ENCODE measurements at regions not wholly inside any gene's neighbourhood (a gene's known extent, or its start where the extent isn't known, plus 50 kb on each side); places are given as distances from the start of the nearest gene placed in this dataset.
"Not testable (repeated sequence)": the region's sequence is repeated elsewhere in the genome, so short reads cannot be mapped to it uniquely, and the experiment has no call there.

DNA sequence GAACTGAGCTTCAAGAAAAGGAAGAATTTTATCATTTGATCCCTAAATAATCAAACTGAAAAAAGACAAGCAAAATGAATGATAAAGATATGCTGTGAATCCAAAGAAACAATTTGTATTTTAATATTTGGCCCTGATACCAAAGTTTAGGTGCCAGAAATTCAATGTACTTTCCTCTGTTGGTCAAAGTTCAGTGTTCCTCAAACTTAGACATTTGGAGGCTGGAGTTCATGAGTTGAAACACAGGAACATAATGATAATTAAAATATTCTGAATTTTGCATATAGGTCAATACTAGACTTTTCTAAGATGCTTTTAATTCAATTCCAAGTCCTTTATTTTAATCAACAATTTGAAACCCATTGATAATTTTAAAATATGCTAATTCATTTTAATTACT is 1007.7 kb upstream of the ATXN7L3B start:
- no peak overlapping the region for H3K4me3 ChIP-seq (ENCODE audit: low read depth, low read length)
- no peak for DNase-seq (ENCODE audit: low read depth)
- no peak for TF ChIP-seq CTCF (IDR thresholded peaks at IDR 0.05; ENCODE audit: insufficient read depth, low read length)

GRCh38 chr12:73531752-73532151 is 1005.9 kb upstream of the ATXN7L3B start:
- TF ChIP-seq CTCF (IDR thresholded peaks at IDR 0.05; ENCODE audit: insufficient read depth, low read length): no peak
- H3K4me3 ChIP-seq (ENCODE audit: low read depth, low read length): no peak overlapping the region
- DNase-seq (ENCODE audit: low read depth): no peak

- no peak for TF ChIP-seq CTCF (IDR thresholded peaks at IDR 0.05; ENCODE audit: insufficient read depth, low read length)
- DNase-seq (ENCODE audit: low read depth): no peak
These were observed 990.2 kb upstream of the ATXN7L3B start for GRCh38 chr12:73547421-73547820.

GRCh38 chr12:73585136-73585535 is 952.5 kb upstream of the ATXN7L3B start:
- TF ChIP-seq CTCF (IDR thresholded peaks at IDR 0.05; ENCODE audit: insufficient read depth, low read length): no peak
- no peak for DNase-seq (ENCODE audit: low read depth)
- H3K4me3 ChIP-seq (ENCODE audit: low read depth, low read length): no peak overlapping the region

More at GRCh38 chr12:73547421-73547820, 990.2 kb upstream of the ATXN7L3B start:
- H3K4me3 ChIP-seq (ENCODE audit: low read depth, low read length): no peak overlapping the region

DNA sequence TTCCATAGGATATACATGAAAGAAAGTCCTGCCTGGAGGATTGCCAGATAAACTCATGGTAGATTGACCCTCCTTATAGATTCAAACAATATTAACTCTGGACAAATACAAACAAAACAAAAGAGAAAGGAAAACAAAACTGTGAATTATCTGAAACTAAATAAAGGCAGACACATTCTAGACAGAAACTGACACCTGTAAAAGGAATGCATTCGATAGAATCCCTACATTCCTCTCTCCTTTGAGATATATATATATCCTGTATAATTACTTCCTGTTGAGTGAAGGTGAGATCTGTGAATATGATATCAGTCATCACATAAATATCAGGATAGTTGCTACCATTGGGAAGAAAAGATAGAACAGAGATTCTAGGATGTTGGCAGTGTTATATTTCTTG is 948.4 kb upstream of the ATXN7L3B start:
- DNase-seq (ENCODE audit: low read depth): no peak
- TF ChIP-seq CTCF (IDR thresholded peaks at IDR 0.05; ENCODE audit: insufficient read depth, low read length): no peak
- H3K4me3 ChIP-seq (ENCODE audit: low read depth, low read length): no peak overlapping the region

DNA sequence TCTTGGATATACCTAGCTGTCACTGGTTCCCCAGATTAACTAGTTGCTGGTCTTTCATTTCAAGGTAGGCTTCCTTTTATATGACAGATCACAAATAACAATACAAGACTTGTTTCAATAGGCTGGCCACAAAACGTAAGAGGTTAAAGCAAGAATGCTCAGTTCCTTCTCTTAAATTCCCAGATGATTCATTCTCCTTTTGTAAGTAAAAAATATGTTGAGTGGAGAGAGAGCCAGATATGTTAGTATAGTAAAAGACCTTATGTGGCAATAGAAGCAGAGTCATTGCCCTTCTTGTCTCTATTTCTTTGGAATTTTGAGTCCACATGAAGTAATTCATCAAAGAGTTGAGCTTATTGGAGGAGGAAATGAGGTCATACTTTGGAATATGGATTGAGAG is 939.0 kb upstream of the ATXN7L3B start:
- no peak overlapping the region for H3K4me3 ChIP-seq (ENCODE audit: low read depth, low read length)
- DNase-seq (ENCODE audit: low read depth): no peak
- no peak for TF ChIP-seq CTCF (IDR thresholded peaks at IDR 0.05; ENCODE audit: insufficient read depth, low read length)

GRCh38 chr12:73599268-73599667 is 938.4 kb upstream of the ATXN7L3B start:
- TF ChIP-seq CTCF (IDR thresholded peaks at IDR 0.05; ENCODE audit: insufficient read depth, low read length): no peak
- no peak overlapping the region for H3K4me3 ChIP-seq (ENCODE audit: low read depth, low read length)
- no peak for DNase-seq (ENCODE audit: low read depth)

- not testable (repeated sequence) for H3K4me3 ChIP-seq (ENCODE audit: low read depth, low read length); DNase-seq (ENCODE audit: low read depth)
These were observed 931.7 kb upstream of the ATXN7L3B start for GRCh38 chr12:73605925-73606324.

Data from fibroblast of the aortic adventitia (primary cell).